Tibial artery (tissue), 4 donors: ENCODE measurements at regions not wholly inside any gene's neighbourhood (a gene's known extent, or its start where the extent isn't known, plus 50 kb on each side); places are given as distances from the start of the nearest gene placed in this dataset.
"Not testable (repeated sequence)": the region's sequence is repeated elsewhere in the genome, so short reads cannot be mapped to it uniquely, and the experiment has no call there.

Experiments
- DNase-seq, 2 donors: peaks; one replicate each; pipeline ENCODE4 v3.0.0-alpha.2; 2019
- H3K27ac ChIP-seq, 2 donors: fragments of 200-600 bp; sonication (generic) in 1 of 2; 1 replicate in 1 of 2; 2 replicates in 1 of 2; pipeline ENCODE4 v1.5.1; 2018 to 2019; ENCODE audit warnings: mild to moderate bottlenecking in 1 of 2
- H3K27me3 ChIP-seq, 2 donors: fragments of 200-600 bp; sonication (generic) in 1 of 2; one replicate each; pipeline versions ENCODE4 v1.5.1 to v1.6.0; 2016 to 2019
- H3K36me3 ChIP-seq, 3 donors: fragments of 200-600 bp; sonication (generic) in 2 of 3; one replicate each; pipeline ENCODE4 v1.5.1; 2016 to 2019; ENCODE audit warnings: mild to moderate bottlenecking in 2 of 3
- H3K4me1 ChIP-seq, 4 donors: fragments of 200-600 bp; sonication (generic) in 2 of 4; 1 replicate in 3 of 4; 2 replicates in 1 of 4; pipeline ENCODE4 v1.5.1; 2016 to 2019
- H3K4me3 ChIP-seq, 2 donors: fragments of 200-600 bp; sonication (generic) in 1 of 2; 1 replicate in 1 of 2; 2 replicates in 1 of 2; pipeline ENCODE4 v1.5.1; 2018 to 2019; ENCODE audit warnings: mild to moderate bottlenecking in 2 of 2
- H3K9me3 ChIP-seq, 3 donors: fragments of 200-600 bp; sonication (generic) in 1 of 3; one replicate each; pipeline ENCODE4 v1.5.1; 2016 to 2019
- CTCF ChIP-seq, 2 experiments: fragments of 200-600 bp in 1 of 2; fragments of 450-650 bp in 1 of 2; IDR thresholded peaks; one replicate each; pipeline ENCODE4 v1.5.1; 2017 to 2019; ENCODE audit warnings: antibody characterized with exemption in 2 of 2, mild to moderate bottlenecking in 1 of 2, moderate library complexity in 1 of 2
- intact Hi-C: fragments of 100-400 bp; cut with DNase I; formaldehyde crosslinking; loops from one replicate; pipeline ENCODE4 v1.15.0; 2023; ENCODE audit warnings: low total_unique reads

- H3K27me3 ChIP-seq = no peaks in the 10 kb centered on the region
- peak in 1 of 2 experiments; percentile 17 for TF ChIP-seq CTCF (IDR thresholded peaks at IDR 0.05)
- DNase-seq = no peak
- H3K4me3 ChIP-seq = no peak overlapping the region
- peaks cover 0 to 3% (median 0%) of the 10 kb centered on the region in 4 donors for H3K4me1 ChIP-seq
- H3K9me3 ChIP-seq = no peaks in the 10 kb centered on the region
- no peaks in the 10 kb centered on the region for H3K36me3 ChIP-seq
- H3K27ac ChIP-seq = no peak overlapping the region
- intact Hi-C loops = no loop called here
Observed at GRCh38 chrX:131677655-131678628, 134.1 kb downstream of the OR13H1 start.

GRCh38 chrX:131682735-131683134 lies 138.9 kb downstream of the OR13H1 start:
- H3K4me3 ChIP-seq, H3K9me3 ChIP-seq, H3K27ac ChIP-seq, H3K36me3 ChIP-seq, intact Hi-C loops, DNase-seq, H3K4me1 ChIP-seq, H3K27me3 ChIP-seq: not testable (repeated sequence)

GRCh38 chrX:131693359-131693758 lies 149.5 kb downstream of the OR13H1 start:
- Histone ChIP-seq H3K9me3 (no peaks in the 10 kb centered on the region), H3K4me3 (no peak overlapping the region), H3K4me1 (no peaks in the 10 kb centered on the region), H3K27me3 (no peaks in the 10 kb centered on the region), H3K36me3 (no peaks in the 10 kb centered on the region), H3K27ac (no peak overlapping the region)
- DNase-seq = no peak
- intact Hi-C loops = no loop called here
- no peak for TF ChIP-seq CTCF (IDR thresholded peaks at IDR 0.05)

GRCh38 chrX:131696989-131697388 lies 153.1 kb downstream of the OR13H1 start:
- H3K4me3 ChIP-seq = not testable (repeated sequence)

GRCh38 chrX:131703646-131704045 lies 159.8 kb downstream of the OR13H1 start:
- H3K4me1 ChIP-seq = no peaks in the 10 kb centered on the region
- H3K4me3 ChIP-seq = no peak overlapping the region
- intact Hi-C loops = no loop called here
- DNase-seq = no peak
- no peaks in the 10 kb centered on the region for H3K36me3 ChIP-seq
- TF ChIP-seq CTCF (IDR thresholded peaks at IDR 0.05) = no peak
- peaks cover 0 to 3% of the 10 kb centered on the region in 2 donors for H3K27me3 ChIP-seq
- no peaks in the 10 kb centered on the region for H3K9me3 ChIP-seq
- H3K27ac ChIP-seq = no peak overlapping the region

More at GRCh38 chrX:131696989-131697388, 153.1 kb downstream of the OR13H1 start:
- H3K36me3 ChIP-seq, H3K4me1 ChIP-seq, H3K9me3 ChIP-seq, H3K27me3 ChIP-seq, H3K27ac ChIP-seq, intact Hi-C loops, DNase-seq: not testable (repeated sequence)

- H3K27ac ChIP-seq = no peak overlapping the region
- intact Hi-C loops = no loop called here
- TF ChIP-seq CTCF (IDR thresholded peaks at IDR 0.05) = no peak
- no peaks in the 10 kb centered on the region for H3K4me1 ChIP-seq
- H3K27me3 ChIP-seq = peaks cover 0 to 3% of the 10 kb centered on the region in 2 donors
- H3K4me3 ChIP-seq = no peak overlapping the region
- H3K9me3 ChIP-seq = no peaks in the 10 kb centered on the region
- no peaks in the 10 kb centered on the region for H3K36me3 ChIP-seq
- no peak for DNase-seq
Observed at GRCh38 chrX:131704136-131704695, 160.3 kb downstream of the OR13H1 start.
